ENCODE measurements at regions not wholly inside any gene's neighbourhood (a gene's known extent, or its start where the extent isn't known, plus 50 kb on each side); places are given as distances from the start of the nearest gene placed in this dataset.
"Not testable (repeated sequence)": the region's sequence is repeated elsewhere in the genome, so short reads cannot be mapped to it uniquely, and the experiment has no call there.

GRCh38 chr10:23927576-23928325 lies 281.2 kb upstream of the KIAA1217 start:
- DNase-seq (ENCODE audit: extremely low read depth in 1 of 2, low read depth in 1 of 2), result no peak

GRCh38 chr10:23934023-23934422 lies 274.9 kb upstream of the KIAA1217 start:
- DNase-seq (ENCODE audit: extremely low read depth in 1 of 2, low read depth in 1 of 2), result not testable (repeated sequence)

GRCh38 chr10:23945845-23946244 lies 263.1 kb upstream of the KIAA1217 start:
- no peak for DNase-seq (ENCODE audit: extremely low read depth in 1 of 2, low read depth in 1 of 2)

GRCh38 chr10:23951841-23952240 lies 257.1 kb upstream of the KIAA1217 start:
- no peak for DNase-seq (ENCODE audit: extremely low read depth in 1 of 2, low read depth in 1 of 2)

GRCh38 chr10:23955456-23956225 lies 253.3 kb upstream of the KIAA1217 start:
- no peak for DNase-seq (ENCODE audit: extremely low read depth in 1 of 2, low read depth in 1 of 2)

GRCh38 chr10:23965123-23965522 lies 243.8 kb upstream of the KIAA1217 start:
- DNase-seq (ENCODE audit: extremely low read depth in 1 of 2, low read depth in 1 of 2), result no peak

GRCh38 chr10:23965880-23966279 lies 243.1 kb upstream of the KIAA1217 start:
- DNase-seq (ENCODE audit: extremely low read depth in 1 of 2, low read depth in 1 of 2), result no peak

- DNase-seq (ENCODE audit: extremely low read depth in 1 of 2, low read depth in 1 of 2), result no peak
Measured at GRCh38 chr10:23966504-23967051, 242.4 kb upstream of the KIAA1217 start.

GRCh38 chr10:23968301-23968700 lies 240.6 kb upstream of the KIAA1217 start:
- no peak for DNase-seq (ENCODE audit: extremely low read depth in 1 of 2, low read depth in 1 of 2)

- no peak for DNase-seq (ENCODE audit: extremely low read depth in 1 of 2, low read depth in 1 of 2)
Measured at GRCh38 chr10:23974746-23975272, 234.1 kb upstream of the KIAA1217 start.

GRCh38 chr10:23975431-23975830 lies 233.5 kb upstream of the KIAA1217 start:
- DNase-seq (ENCODE audit: extremely low read depth in 1 of 2, low read depth in 1 of 2), result no peak

- no peak for DNase-seq (ENCODE audit: extremely low read depth in 1 of 2, low read depth in 1 of 2)
Measured at GRCh38 chr10:23976275-23976674, 232.7 kb upstream of the KIAA1217 start.

GRCh38 chr10:23978317-23978716 lies 230.6 kb upstream of the KIAA1217 start:
- no peak for DNase-seq (ENCODE audit: extremely low read depth in 1 of 2, low read depth in 1 of 2)

- DNase-seq (ENCODE audit: extremely low read depth in 1 of 2, low read depth in 1 of 2), result no peak
Measured at GRCh38 chr10:23980094-23980493, 228.8 kb upstream of the KIAA1217 start.

- DNase-seq (ENCODE audit: extremely low read depth in 1 of 2, low read depth in 1 of 2), result no peak
Measured at GRCh38 chr10:23981520-23982309, 227.2 kb upstream of the KIAA1217 start.

- not testable (repeated sequence) for DNase-seq (ENCODE audit: extremely low read depth in 1 of 2, low read depth in 1 of 2)
Measured at GRCh38 chr10:23984405-23984804, 224.5 kb upstream of the KIAA1217 start.

GRCh38 chr10:23988006-23988405 lies 220.9 kb upstream of the KIAA1217 start:
- DNase-seq (ENCODE audit: extremely low read depth in 1 of 2, low read depth in 1 of 2), result no peak

- no peak for DNase-seq (ENCODE audit: extremely low read depth in 1 of 2, low read depth in 1 of 2)
Measured at GRCh38 chr10:23994459-23995046, 214.4 kb upstream of the KIAA1217 start.

- no peak for DNase-seq (ENCODE audit: extremely low read depth in 1 of 2, low read depth in 1 of 2)
Measured at GRCh38 chr10:23999445-23999844, 209.5 kb upstream of the KIAA1217 start.

GRCh38 chr10:24000271-24000813 lies 208.6 kb upstream of the KIAA1217 start:
- no peak for DNase-seq (ENCODE audit: extremely low read depth in 1 of 2, low read depth in 1 of 2)
